ENCODE measurements at regions not wholly inside any gene's neighbourhood (a gene's known extent, or its start where the extent isn't known, plus 50 kb on each side); places are given as distances from the start of the nearest gene placed in this dataset.

DNA sequence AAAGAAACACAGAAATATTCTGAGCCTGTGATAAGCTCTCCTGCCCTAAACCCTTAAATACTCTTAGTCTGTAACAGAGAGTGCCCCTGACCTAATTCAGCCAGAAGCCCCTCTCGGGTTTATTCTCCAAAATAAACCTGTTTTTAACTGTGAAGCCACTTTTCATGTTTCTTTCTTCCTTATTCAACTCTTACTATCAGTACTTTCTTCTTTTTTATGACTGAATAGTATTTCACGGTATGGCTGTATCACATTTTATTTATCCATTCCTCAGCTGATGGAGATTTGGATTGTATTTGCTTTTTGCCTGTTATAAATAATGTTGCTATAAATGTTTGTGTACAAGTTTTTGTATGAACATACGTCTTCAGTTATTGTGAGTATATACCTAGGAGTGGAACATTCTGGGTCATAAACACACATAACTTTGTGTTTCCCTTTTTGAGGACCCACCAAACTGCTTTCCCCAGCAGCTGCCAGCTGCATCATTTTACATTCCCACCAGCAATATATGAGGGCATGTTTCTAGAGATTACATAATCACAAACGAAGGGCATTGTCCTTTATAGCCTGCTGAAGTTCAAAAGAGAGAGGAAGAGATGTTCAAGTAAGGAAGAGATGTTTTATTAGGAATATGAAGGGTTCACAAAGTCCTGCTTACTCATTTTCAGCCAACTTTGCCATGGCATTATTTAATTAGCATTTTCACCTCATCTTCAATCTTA, 199.4 kb upstream of the NUDT4 start:
- H3K9me3 ChIP-seq, result no peaks in the 10 kb centered on the region
- no peaks in the 10 kb centered on the region for H3K27me3 ChIP-seq (replicated peaks in 1 of 7)
- H3K36me3 ChIP-seq, result no peaks in the 10 kb centered on the region
- no peak overlapping the region for H3K27ac ChIP-seq
- DNase-seq, result no peak
- H3K4me1 ChIP-seq, result peaks cover 0 to 32% (median 2%) of the 10 kb centered on the region in 6 donors
- 77 to 85% (median 82%) methylated on average over 4 of the region's 4 CpGs for WGBS, 5 donors
- TF ChIP-seq POLR2AphosphoS5 (IDR thresholded peaks at IDR 0.05), result no peak
- TF ChIP-seq, protein P1, sequence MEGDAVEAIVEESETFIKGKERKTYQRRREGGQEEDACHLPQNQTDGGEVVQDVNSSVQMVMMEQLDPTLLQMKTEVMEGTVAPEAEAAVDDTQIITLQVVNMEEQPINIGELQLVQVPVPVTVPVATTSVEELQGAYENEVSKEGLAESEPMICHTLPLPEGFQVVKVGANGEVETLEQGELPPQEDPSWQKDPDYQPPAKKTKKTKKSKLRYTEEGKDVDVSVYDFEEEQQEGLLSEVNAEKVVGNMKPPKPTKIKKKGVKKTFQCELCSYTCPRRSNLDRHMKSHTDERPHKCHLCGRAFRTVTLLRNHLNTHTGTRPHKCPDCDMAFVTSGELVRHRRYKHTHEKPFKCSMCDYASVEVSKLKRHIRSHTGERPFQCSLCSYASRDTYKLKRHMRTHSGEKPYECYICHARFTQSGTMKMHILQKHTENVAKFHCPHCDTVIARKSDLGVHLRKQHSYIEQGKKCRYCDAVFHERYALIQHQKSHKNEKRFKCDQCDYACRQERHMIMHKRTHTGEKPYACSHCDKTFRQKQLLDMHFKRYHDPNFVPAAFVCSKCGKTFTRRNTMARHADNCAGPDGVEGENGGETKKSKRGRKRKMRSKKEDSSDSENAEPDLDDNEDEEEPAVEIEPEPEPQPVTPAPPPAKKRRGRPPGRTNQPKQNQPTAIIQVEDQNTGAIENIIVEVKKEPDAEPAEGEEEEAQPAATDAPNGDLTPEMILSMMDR (IDR thresholded peaks at IDR 0.05 in 8 of 11, conservative IDR thresholded peaks at IDR 0.05 in 3 of 11), result no peak
- TF ChIP-seq POLR2A (IDR thresholded peaks at IDR 0.05), result no peak
- no peak overlapping the region for H3K4me3 ChIP-seq
- intact Hi-C loops (cut with DNase I; ENCODE audit: low total_unique reads), result no loop called here

DNA sequence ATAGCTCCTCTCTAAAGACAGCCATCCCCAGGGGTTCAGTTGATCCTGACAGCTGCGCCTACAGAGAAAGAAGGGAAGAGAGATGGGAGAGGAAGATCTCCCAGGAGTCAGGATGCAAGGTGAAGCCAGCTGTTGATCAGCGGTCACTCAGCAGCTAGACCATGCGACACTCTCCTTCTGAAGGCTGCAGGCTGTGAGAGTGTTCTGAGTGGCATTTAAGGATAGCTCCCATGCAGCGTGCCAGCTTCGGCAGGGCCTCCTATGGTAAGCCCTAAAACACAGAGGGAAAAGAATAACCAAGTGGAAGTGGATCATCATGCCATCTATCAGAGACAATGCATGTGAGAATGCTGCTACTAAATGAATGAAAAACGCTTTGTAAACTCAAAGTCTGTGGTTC, 197.9 kb upstream of the NUDT4 start:
- Histone ChIP-seq H3K27me3 (replicated peaks in 1 of 7) (no peaks in the 10 kb centered on the region), H3K4me3 (no peak overlapping the region), H3K36me3 (no peaks in the 10 kb centered on the region), H3K27ac (no peak overlapping the region), H3K9me3 (no peaks in the 10 kb centered on the region), H3K4me1 (peaks cover 0 to 43% (median 8%) of the 10 kb centered on the region in 6 donors)
- WGBS, 5 donors, result 85 to 90% (median 86%) methylated on average over 6 of the region's 6 CpGs
- TF ChIP-seq, protein P1 (IDR thresholded peaks at IDR 0.05 in 8 of 11, conservative IDR thresholded peaks at IDR 0.05 in 3 of 11), result no peak
- no peak for TF ChIP-seq POLR2AphosphoS5 (IDR thresholded peaks at IDR 0.05)
- TF ChIP-seq POLR2A (IDR thresholded peaks at IDR 0.05), result no peak
- DNase-seq, result no peak
- intact Hi-C loops (cut with DNase I; ENCODE audit: low total_unique reads), result no loop called here

DNA sequence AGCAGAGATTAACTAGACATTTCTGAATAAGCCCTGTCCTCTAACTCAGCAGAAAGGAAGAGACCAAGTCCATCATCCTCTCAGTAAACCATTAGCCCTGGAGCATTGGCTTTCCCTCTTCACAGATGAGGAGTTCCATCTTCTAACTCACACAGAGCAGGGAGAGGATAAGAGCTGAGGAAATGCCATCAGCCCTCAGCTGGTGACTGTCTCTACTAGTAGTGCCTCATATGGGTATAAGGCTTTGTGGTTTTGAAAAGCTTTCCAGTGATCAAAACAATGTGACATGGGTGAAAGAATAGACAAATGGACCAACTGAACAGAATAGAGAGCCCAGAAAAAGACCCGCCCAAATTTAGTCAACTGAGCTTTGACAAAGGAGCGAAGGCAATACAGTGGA, 197.2 kb upstream of the NUDT4 start:
- TF ChIP-seq, protein P1 (IDR thresholded peaks at IDR 0.05 in 8 of 11, conservative IDR thresholded peaks at IDR 0.05 in 3 of 11), result no peak
- TF ChIP-seq POLR2A (IDR thresholded peaks at IDR 0.05), result no peak
- no peak for TF ChIP-seq POLR2AphosphoS5 (IDR thresholded peaks at IDR 0.05)
- Histone ChIP-seq H3K4me3 (no peak overlapping the region), H3K27ac (no peak overlapping the region), H3K9me3 (no peaks in the 10 kb centered on the region), H3K27me3 (replicated peaks in 1 of 7) (no peaks in the 10 kb centered on the region), H3K4me1 (peaks cover 0 to 47% (median 16%) of the 10 kb centered on the region in 6 donors), H3K36me3 (no peaks in the 10 kb centered on the region)
- intact Hi-C loops (cut with DNase I; ENCODE audit: low total_unique reads), result no loop called here
- 87 to 95% (median 91%) methylated on average over 2 of the region's 2 CpGs for WGBS, 5 donors
- DNase-seq, result no peak

DNA sequence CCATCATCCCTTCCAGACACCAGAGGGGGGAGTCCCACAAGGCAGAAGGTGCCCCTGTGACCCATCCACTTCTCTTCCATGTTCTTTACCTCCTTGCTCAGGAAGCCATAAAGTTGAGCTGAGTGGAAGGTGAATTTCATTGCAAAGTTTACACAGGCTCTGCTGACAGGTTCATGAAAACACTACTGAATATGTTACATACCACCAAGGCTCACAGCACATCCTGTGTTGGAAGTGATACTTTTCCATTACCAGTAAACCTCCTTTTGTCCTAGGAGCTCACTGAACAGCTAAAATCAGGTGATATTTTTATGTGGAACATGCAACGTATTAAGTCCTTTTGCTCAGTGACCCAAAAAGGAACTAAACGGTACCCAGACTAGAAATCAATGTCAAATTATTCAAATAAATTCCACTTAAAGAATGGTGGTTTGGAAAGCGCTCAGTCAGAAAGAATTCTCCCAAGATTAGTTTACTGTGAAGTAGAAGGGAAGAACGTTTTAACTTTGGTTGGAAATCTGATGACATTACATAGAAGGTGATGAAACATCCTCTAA, 196.2 kb upstream of the NUDT4 start:
- peaks cover 0 to 46% (median 13%) of the 10 kb centered on the region in 6 donors for H3K4me1 ChIP-seq
- H3K9me3 ChIP-seq, result no peaks in the 10 kb centered on the region
- no peaks in the 10 kb centered on the region for H3K27me3 ChIP-seq (replicated peaks in 1 of 7)
- intact Hi-C loops (cut with DNase I; ENCODE audit: low total_unique reads), result no loop called here
- H3K27ac ChIP-seq, result no peak overlapping the region
- no peaks in the 10 kb centered on the region for H3K36me3 ChIP-seq
- TF ChIP-seq, protein P1 (IDR thresholded peaks at IDR 0.05 in 8 of 11, conservative IDR thresholded peaks at IDR 0.05 in 3 of 11), result no peak
- no peak for TF ChIP-seq POLR2AphosphoS5 (IDR thresholded peaks at IDR 0.05)
- TF ChIP-seq POLR2A (IDR thresholded peaks at IDR 0.05), result no peak
- no peak overlapping the region for H3K4me3 ChIP-seq
- DNase-seq, result no peak
- 51 to 69% (median 64%) methylated on average over 4 of the region's 4 CpGs for WGBS, 5 donors

All from spleen (tissue), 11 donors.